Lower leg skin (tissue), 3 donors: ENCODE measurements at regions not wholly inside any gene's neighbourhood (a gene's known extent, or its start where the extent isn't known, plus 50 kb on each side); places are given as distances from the start of the nearest gene placed in this dataset.

Experiments
- CTCF ChIP-seq, 3 donors: fragments of 450-650 bp; IDR thresholded peaks; one replicate each; pipeline ENCODE4 v1.5.1; 2016; ENCODE audit warnings: antibody characterized with exemption in 3 of 3, mild to moderate bottlenecking in 3 of 3, moderate library complexity in 2 of 3
- POLR2A ChIP-seq, 2 donors: fragments of 450-650 bp; IDR thresholded peaks; one replicate each; pipeline ENCODE4 v1.6.1; 2016 to 2017; ENCODE audit warnings: antibody characterized with exemption in 2 of 2, mild to moderate bottlenecking in 1 of 2, moderate library complexity in 1 of 2

- no peak for TF ChIP-seq POLR2A (IDR thresholded peaks at IDR 0.05)
- no peak for TF ChIP-seq CTCF (IDR thresholded peaks at IDR 0.05)
Measured at GRCh38 chr7:131109011-131109758, 218.5 kb upstream of the MKLN1 start.
